WTC11 (cell line): ENCODE measurements at regions not wholly inside any gene's neighbourhood (a gene's known extent, or its start where the extent isn't known, plus 50 kb on each side); places are given as distances from the start of the nearest gene placed in this dataset.

Experiments
- ATAC-seq: fragments of 200-7000 bp; cut with Tn5 transposase; 2 replicates; pipeline ENCODE4 v1.10.0; 2021; ENCODE audit warnings: mild to moderate bottlenecking, moderate library complexity
- CTCF ChIA-PET: fragments of 300-600 bp; sonication (Branson Sonifier 250); formaldehyde crosslinking; loops from one replicate; lab custom pipeline; 2021; ENCODE audit warnings: antibody characterized with exemption; lab: Charles Lee
- POLR2A ChIA-PET: fragments of 350-600 bp; sonication (Branson Sonifier 250); formaldehyde crosslinking; loops from one replicate; lab custom pipeline; 2021; ENCODE audit warnings: antibody characterized with exemption; lab: Charles Lee
- DNase-seq: peaks from one replicate; pipeline ENCODE4 v3.0.0; 2021; ENCODE audit warnings: low spot score
- H3K27ac Mint-ChIP-seq: 2 replicates; pipeline ENCODE4 v1.8.0; 2021; ENCODE audit warnings: mixed read lengths
- H3K27me3 Mint-ChIP-seq: 2 replicates; pipeline ENCODE4 v1.8.0; 2021; ENCODE audit warnings: low read depth, mild to moderate bottlenecking, moderate library complexity, mixed read lengths
- H3K36me3 Mint-ChIP-seq: 2 replicates; pipeline ENCODE4 v1.8.0; 2021; ENCODE audit warnings: mixed read lengths
- H3K4me1 Mint-ChIP-seq: 2 replicates; pipeline ENCODE4 v1.8.0; 2022; ENCODE audit warnings: mixed read lengths
- H3K4me3 Mint-ChIP-seq: 2 replicates; pipeline ENCODE4 v1.8.0; 2021; ENCODE audit warnings: mild to moderate bottlenecking, moderate library complexity, mixed read lengths
- H3K9me3 Mint-ChIP-seq: 2 replicates; pipeline ENCODE4 v1.8.0; 2021; ENCODE audit warnings: mixed read lengths
- ELF4 ChIP-seq: sonication (generic); formaldehyde crosslinking; IDR thresholded peaks from 2 replicates; pipeline ENCODE4 v1.8.1; 2022; ENCODE audit warnings: low read depth, mild to moderate bottlenecking, moderate library complexity, missing genetic modification reagents
- EMX1 ChIP-seq: fragments of 250-450 bp; sonication (Bioruptor Pico); IDR thresholded peaks from 2 replicates; pipeline ENCODE4 v1.8.0; 2021; ENCODE audit warnings: mild to moderate bottlenecking
- ESRRA ChIP-seq: sonication (generic); formaldehyde crosslinking; IDR thresholded peaks from 2 replicates; pipeline ENCODE4 v1.8.1; 2022; ENCODE audit warnings: mild to moderate bottlenecking, missing genetic modification reagents, borderline replicate concordance
- ETV6 ChIP-seq: sonication (generic); formaldehyde crosslinking; IDR thresholded peaks from 2 replicates; pipeline ENCODE4 v1.8.1; 2022; ENCODE audit warnings: mild to moderate bottlenecking, missing genetic modification reagents
- FOXK1 ChIP-seq: sonication (generic); formaldehyde crosslinking; IDR thresholded peaks from 2 replicates; pipeline ENCODE4 v1.8.0; 2022; ENCODE audit warnings: mild to moderate bottlenecking, moderate library complexity, missing genetic modification reagents
- FOXP1 ChIP-seq: sonication (generic); formaldehyde crosslinking; IDR thresholded peaks from 2 replicates; pipeline ENCODE4 v1.8.0; 2022; ENCODE audit warnings: missing genetic modification reagents, mild to moderate bottlenecking, moderate library complexity, borderline replicate concordance
- HMGA2 ChIP-seq: fragments of 250-450 bp; sonication (Bioruptor Pico); IDR thresholded peaks from 2 replicates; pipeline ENCODE4 v1.4.0; 2021; ENCODE audit warnings: mild to moderate bottlenecking, moderate library complexity
- JUN ChIP-seq: sonication (generic); formaldehyde crosslinking; IDR thresholded peaks from 2 replicates; pipeline ENCODE4 v1.8.0; 2023; ENCODE audit warnings: mild to moderate bottlenecking, missing genetic modification reagents
- MXD4 ChIP-seq: fragments of 250-450 bp; sonication (Bioruptor Pico); IDR thresholded peaks from 2 replicates; pipeline ENCODE4 v1.8.0; 2021; ENCODE audit warnings: mild to moderate bottlenecking, moderate library complexity, borderline replicate concordance
- NFE2L1 ChIP-seq: sonication (generic); formaldehyde crosslinking; IDR thresholded peaks from 2 replicates; pipeline ENCODE4 v1.8.1; 2023; ENCODE audit warnings: missing genetic modification reagents
- PRDM15 ChIP-seq: sonication (generic); formaldehyde crosslinking; IDR thresholded peaks from 2 replicates; pipeline ENCODE4 v1.8.0; 2022; ENCODE audit warnings: missing genetic modification reagents
- RELA ChIP-seq: sonication (generic); formaldehyde crosslinking; IDR thresholded peaks from 2 replicates; pipeline ENCODE4 v1.8.1; 2022; ENCODE audit warnings: missing genetic modification reagents, mild to moderate bottlenecking, borderline replicate concordance
- TCF7 ChIP-seq: sonication (generic); formaldehyde crosslinking; IDR thresholded peaks from 2 replicates; pipeline ENCODE4 v1.8.0; 2022; ENCODE audit warnings: mild to moderate bottlenecking, low read depth, missing genetic modification reagents, moderate library complexity
- TP53 ChIP-seq: sonication (generic); formaldehyde crosslinking; IDR thresholded peaks from 2 replicates; pipeline ENCODE4 v1.8.1; 2023; ENCODE audit warnings: mild to moderate bottlenecking, missing genetic modification reagents
- ZNF263 ChIP-seq: sonication (generic); formaldehyde crosslinking; IDR thresholded peaks from 2 replicates; pipeline ENCODE4 v1.8.1; 2022; ENCODE audit warnings: low read depth, mild to moderate bottlenecking, moderate library complexity, missing genetic modification reagents
- ZNF425 ChIP-seq: fragments of 250-450 bp; sonication (Bioruptor Pico); conservative IDR thresholded peaks from 2 replicates; pipeline ENCODE4 v1.9.0; 2021; ENCODE audit warnings: mild to moderate bottlenecking
- TF ChIP-seq, protein P1 (sequence below): sonication (generic); formaldehyde crosslinking; IDR thresholded peaks from 2 replicates; pipeline ENCODE4 v1.8.1; 2022; ENCODE audit warnings: missing genetic modification reagents, borderline replicate concordance
- TF ChIP-seq, protein P2 (sequence below): sonication (generic); formaldehyde crosslinking; IDR thresholded peaks from 2 replicates; pipeline ENCODE4 v1.8.1; 2023; ENCODE audit warnings: mild to moderate bottlenecking, missing genetic modification reagents, moderate library complexity

DNA sequence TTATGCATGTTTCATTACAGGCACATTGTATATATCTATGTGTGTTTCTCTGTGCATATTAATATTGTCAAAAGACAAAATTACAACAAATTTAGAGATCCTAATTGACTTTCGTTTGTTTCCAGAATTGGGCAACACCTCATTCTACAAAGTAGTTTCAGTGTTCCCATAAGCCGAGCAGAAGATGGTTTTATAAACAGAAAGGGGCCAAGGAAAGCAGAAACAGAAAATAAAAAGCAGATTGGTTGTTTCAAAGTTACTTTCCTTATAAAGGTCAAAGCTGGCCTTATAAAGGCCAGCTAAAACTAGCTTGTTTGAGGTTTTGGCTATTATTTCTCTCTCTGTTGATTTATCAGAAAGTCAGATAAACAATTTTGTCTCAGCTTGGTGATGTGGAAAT is 116.2 kb upstream of the FGGY start (continued):
- TF ChIP-seq PRDM15 (CRISPR knock-in tag) = no peak
- TF ChIP-seq, all 79 proteins: peak for 0

DNA sequence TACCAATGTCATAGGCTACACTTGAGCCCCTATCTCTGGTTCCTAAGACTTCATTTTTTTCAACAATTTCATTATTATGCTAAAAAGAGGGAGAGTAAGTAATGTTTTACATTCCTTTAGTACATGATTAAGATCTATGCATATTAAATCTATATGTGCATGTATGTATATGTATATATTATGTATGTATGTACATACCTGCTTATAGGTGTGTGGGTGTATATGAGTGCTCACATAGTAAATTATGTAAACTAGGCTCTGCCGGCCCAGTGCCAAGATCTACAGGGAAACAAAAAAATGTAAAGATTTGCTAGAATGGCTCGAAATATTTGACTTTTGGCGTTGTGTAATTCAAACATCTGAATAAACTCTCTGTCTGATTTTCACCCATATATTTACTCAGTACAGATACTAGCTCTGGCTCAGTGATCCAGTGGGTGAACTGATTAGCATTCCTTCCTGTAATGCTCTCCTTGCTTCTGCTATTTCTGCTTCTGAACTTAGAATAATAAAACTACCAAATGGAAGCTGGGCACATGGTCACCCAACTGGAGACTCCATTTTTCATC is 113.1 kb upstream of the FGGY start:
- no peak for ATAC-seq
- no peaks in the 10 kb centered on the region for H3K36me3 Mint-ChIP-seq
- H3K9me3 Mint-ChIP-seq = peaks cover 8% of the 10 kb centered on the region; the same call in 1 of the 2 replicates
- peaks cover 12% of the 10 kb centered on the region for H3K4me1 Mint-ChIP-seq
- no peaks in the 10 kb centered on the region for H3K27me3 Mint-ChIP-seq
- TF ChIP-seq TCF7 = no peak
- no peak for TF ChIP-seq ESRRA
- no peak for TF ChIP-seq MXD4 (CRISPR knock-in tag)
- TF ChIP-seq ZNF425 (CRISPR knock-in tag) = no peak
- TF ChIP-seq RELA (CRISPR knock-in tag) = no peak
- no peak for TF ChIP-seq FOXP1 (CRISPR knock-in tag)
- no peak for TF ChIP-seq HMGA2
- no peak for TF ChIP-seq NFE2L1 (CRISPR knock-in tag)
- TF ChIP-seq, protein P1, sequence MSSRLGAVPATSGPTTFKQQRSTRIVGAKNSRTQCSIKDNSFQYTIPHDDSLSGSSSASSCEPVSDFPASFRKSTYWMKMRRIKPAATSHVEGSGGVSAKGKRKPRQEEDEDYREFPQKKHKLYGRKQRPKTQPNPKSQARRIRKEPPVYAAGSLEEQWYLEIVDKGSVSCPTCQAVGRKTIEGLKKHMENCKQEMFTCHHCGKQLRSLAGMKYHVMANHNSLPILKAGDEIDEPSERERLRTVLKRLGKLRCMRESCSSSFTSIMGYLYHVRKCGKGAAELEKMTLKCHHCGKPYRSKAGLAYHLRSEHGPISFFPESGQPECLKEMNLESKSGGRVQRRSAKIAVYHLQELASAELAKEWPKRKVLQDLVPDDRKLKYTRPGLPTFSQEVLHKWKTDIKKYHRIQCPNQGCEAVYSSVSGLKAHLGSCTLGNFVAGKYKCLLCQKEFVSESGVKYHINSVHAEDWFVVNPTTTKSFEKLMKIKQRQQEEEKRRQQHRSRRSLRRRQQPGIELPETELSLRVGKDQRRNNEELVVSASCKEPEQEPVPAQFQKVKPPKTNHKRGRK = no peak
- TF ChIP-seq, protein P2, sequence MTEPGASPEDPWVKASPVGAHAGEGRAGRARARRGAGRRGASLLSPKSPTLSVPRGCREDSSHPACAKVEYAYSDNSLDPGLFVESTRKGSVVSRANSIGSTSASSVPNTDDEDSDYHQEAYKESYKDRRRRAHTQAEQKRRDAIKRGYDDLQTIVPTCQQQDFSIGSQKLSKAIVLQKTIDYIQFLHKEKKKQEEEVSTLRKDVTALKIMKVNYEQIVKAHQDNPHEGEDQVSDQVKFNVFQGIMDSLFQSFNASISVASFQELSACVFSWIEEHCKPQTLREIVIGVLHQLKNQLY (CRISPR knock-in tag) = no peak
- no peak for TF ChIP-seq ZNF263 (CRISPR knock-in tag)
- TF ChIP-seq ETV6 (CRISPR knock-in tag) = no peak
- no peak for TF ChIP-seq EMX1 (CRISPR knock-in tag)
- TF ChIP-seq ELF4 (CRISPR knock-in tag) = no peak
- TF ChIP-seq PRDM15 (CRISPR knock-in tag) = no peak
- no peak for TF ChIP-seq FOXK1 (CRISPR knock-in tag)
- TF ChIP-seq TP53 (CRISPR knock-in tag) = no peak
- TF ChIP-seq JUN (CRISPR knock-in tag) = no peak
- CTCF ChIA-PET = no interaction called here
- POLR2A ChIA-PET = no interaction called here
- no peak overlapping the region for H3K4me3 Mint-ChIP-seq
- no peak for DNase-seq
- H3K27ac Mint-ChIP-seq = no peak overlapping the region
